ENCODE measurements at regions not wholly inside any gene's neighbourhood (a gene's known extent, or its start where the extent isn't known, plus 50 kb on each side); places are given as distances from the start of the nearest gene placed in this dataset.

DNA sequence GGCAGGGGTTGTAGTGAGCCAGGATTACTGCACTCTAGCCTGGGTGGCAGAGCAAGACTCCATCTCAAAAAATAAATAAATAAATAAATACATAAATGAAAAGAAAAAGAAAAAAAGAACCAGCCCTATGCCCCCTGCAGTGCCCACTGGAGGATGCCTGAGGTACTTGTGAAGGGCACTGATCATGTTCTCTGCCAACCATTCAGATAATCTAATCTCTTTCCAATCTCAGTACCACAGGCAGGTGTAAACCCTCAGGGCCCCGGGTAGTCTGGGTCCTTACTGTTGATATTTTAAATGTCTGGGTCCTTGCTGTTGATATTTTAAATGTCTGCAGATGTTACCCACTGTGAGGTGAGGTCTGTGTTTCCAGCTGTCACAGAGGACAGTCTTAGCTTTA is 321.8 kb upstream of the ADCY2 start:
- H3K4me3 ChIP-seq (ENCODE audit: low read depth, low read length): no peak overlapping the region

DNA sequence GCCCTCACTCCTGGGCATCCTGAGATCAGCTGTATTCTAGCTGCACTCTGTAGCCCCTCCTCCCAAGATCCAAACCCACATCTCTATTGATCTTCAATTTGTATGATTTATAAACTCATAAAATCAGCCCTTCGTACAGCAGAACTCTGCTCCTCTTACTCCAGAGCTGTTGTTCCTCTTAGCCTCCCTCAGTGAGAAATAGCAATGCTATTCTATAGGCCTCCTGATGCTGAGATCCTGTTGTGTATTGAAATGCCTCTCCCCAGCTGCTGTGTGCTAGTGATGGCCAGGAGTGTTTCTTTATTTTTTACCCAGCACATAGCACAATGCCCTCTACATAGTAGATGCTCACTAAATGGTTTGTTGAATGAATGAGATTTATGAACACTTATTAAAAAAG is 320.5 kb upstream of the ADCY2 start:
- CTCF ChIA-PET: no interaction called here
- TF ChIP-seq, protein P1, sequence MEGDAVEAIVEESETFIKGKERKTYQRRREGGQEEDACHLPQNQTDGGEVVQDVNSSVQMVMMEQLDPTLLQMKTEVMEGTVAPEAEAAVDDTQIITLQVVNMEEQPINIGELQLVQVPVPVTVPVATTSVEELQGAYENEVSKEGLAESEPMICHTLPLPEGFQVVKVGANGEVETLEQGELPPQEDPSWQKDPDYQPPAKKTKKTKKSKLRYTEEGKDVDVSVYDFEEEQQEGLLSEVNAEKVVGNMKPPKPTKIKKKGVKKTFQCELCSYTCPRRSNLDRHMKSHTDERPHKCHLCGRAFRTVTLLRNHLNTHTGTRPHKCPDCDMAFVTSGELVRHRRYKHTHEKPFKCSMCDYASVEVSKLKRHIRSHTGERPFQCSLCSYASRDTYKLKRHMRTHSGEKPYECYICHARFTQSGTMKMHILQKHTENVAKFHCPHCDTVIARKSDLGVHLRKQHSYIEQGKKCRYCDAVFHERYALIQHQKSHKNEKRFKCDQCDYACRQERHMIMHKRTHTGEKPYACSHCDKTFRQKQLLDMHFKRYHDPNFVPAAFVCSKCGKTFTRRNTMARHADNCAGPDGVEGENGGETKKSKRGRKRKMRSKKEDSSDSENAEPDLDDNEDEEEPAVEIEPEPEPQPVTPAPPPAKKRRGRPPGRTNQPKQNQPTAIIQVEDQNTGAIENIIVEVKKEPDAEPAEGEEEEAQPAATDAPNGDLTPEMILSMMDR (IDR thresholded peaks at IDR 0.05; ENCODE audit: low read depth, low read length): no peak

More for the DNA sequence above, 321.8 kb upstream of the ADCY2 start:
- H3K27me3 ChIP-seq (ENCODE audit: control insufficient read depth, insufficient read depth, low read length): no peaks in the 10 kb centered on the region
- ChIA-PET CTCF (no interaction called here), POLR2A (no interaction called here)
- TF ChIP-seq, protein P1 (IDR thresholded peaks at IDR 0.05; ENCODE audit: low read depth, low read length): no peak
- peaks cover 44% of the 10 kb centered on the region for H3K9me3 ChIP-seq (ENCODE audit: control insufficient read depth, insufficient read depth, low read length)
- no peak for DNase-seq (ENCODE audit: low read depth, low spot score)
- no peak overlapping the region for H3K27ac ChIP-seq (ENCODE audit: low read depth, low read length)

DNA sequence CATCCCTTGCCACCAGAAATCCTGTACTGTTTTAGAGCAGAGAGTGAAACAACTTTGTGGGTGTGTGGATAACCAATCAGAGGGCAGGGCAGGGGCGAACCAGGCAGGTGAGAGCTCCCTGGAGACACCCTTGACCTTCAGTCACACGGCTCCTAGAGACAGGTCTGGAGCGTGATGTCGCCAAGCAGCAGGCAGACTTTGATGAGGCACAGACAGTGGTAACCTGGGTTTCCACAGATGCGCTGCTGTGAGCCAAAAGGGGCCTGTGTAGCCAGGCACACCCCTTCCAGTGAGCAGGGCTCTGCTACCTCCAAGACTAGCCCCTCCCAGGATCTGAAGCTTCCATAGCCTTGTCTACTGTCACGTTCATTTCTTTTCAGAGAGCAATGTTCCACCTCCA is 317.8 kb upstream of the ADCY2 start:
- POLR2A ChIA-PET: no interaction called here
- no peaks in the 10 kb centered on the region for H3K27me3 ChIP-seq (ENCODE audit: control insufficient read depth, insufficient read depth, low read length)

More for the DNA sequence above, 320.5 kb upstream of the ADCY2 start:
- no peak for DNase-seq (ENCODE audit: low read depth, low spot score)
- Histone ChIP-seq H3K27me3 (ENCODE audit: control insufficient read depth, insufficient read depth, low read length) (no peaks in the 10 kb centered on the region), H3K27ac (ENCODE audit: low read depth, low read length) (no peak overlapping the region), H3K9me3 (ENCODE audit: control insufficient read depth, insufficient read depth, low read length) (peaks cover 40% of the 10 kb centered on the region), H3K4me3 (ENCODE audit: low read depth, low read length) (no peak overlapping the region)
- POLR2A ChIA-PET: no interaction called here

DNA sequence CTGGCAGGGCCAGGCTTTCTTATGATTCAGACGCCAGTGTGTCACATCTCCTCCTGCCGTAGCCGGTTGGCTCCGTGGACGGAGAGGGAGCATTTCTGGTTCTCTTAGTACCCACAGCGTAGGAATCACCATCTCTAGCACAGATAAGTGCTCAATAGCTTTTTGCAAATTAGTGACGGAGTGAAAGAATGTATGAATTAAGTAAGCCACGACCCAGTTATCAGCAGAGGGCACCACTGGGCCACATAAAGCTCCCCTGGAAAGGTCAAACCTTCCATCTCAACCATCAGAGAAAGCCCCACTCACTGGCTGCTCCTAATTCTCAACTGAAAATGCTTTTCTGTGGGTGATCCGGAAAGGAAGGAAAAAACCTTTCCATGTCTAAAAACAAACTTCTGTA is 317.0 kb upstream of the ADCY2 start:
- ChIA-PET POLR2A (no interaction called here), CTCF (no interaction called here)
- H3K9me3 ChIP-seq (ENCODE audit: control insufficient read depth, insufficient read depth, low read length): peaks cover 28% of the 10 kb centered on the region
- TF ChIP-seq, protein P1 (IDR thresholded peaks at IDR 0.05; ENCODE audit: low read depth, low read length): no peak
- H3K27me3 ChIP-seq (ENCODE audit: control insufficient read depth, insufficient read depth, low read length): no peaks in the 10 kb centered on the region
- H3K4me3 ChIP-seq (ENCODE audit: low read depth, low read length): no peak overlapping the region
- no peak for DNase-seq (ENCODE audit: low read depth, low spot score)
- no peak overlapping the region for H3K27ac ChIP-seq (ENCODE audit: low read depth, low read length)

More for the DNA sequence above, 317.8 kb upstream of the ADCY2 start:
- TF ChIP-seq, protein P1 (IDR thresholded peaks at IDR 0.05; ENCODE audit: low read depth, low read length): no peak
- Histone ChIP-seq H3K4me3 (ENCODE audit: low read depth, low read length) (no peak overlapping the region), H3K27ac (ENCODE audit: low read depth, low read length) (no peak overlapping the region), H3K9me3 (ENCODE audit: control insufficient read depth, insufficient read depth, low read length) (peaks cover 33% of the 10 kb centered on the region)
- CTCF ChIA-PET: no interaction called here
- no peak for DNase-seq (ENCODE audit: low read depth, low spot score)

DNA sequence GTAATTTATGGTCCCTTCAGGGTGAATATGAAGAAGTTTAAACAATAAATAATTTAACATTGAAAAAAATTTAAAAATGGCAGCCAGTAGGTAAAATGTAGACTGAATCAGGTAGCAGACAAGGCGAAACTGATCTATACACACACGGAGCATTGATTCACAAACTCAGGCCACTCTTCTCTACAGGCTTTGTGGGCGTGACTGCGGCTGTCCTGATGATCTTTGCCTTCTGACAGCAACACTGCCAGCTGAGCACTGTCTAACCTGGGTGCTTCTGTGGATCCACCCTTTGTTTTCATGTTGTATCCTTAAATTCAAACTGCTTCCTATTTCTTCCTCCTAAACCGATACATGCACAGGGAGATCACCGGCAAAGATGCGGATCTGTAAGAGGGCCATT is 315.4 kb upstream of the ADCY2 start:
- H3K9me3 ChIP-seq (ENCODE audit: control insufficient read depth, insufficient read depth, low read length): peaks cover 28% of the 10 kb centered on the region
- H3K4me3 ChIP-seq (ENCODE audit: low read depth, low read length): no peak overlapping the region
- DNase-seq (ENCODE audit: low read depth, low spot score): no peak
- H3K27me3 ChIP-seq (ENCODE audit: control insufficient read depth, insufficient read depth, low read length): no peaks in the 10 kb centered on the region
- H3K27ac ChIP-seq (ENCODE audit: low read depth, low read length): no peak overlapping the region
- TF ChIP-seq, protein P1 (IDR thresholded peaks at IDR 0.05; ENCODE audit: low read depth, low read length): no peak
- POLR2A ChIA-PET: no interaction called here
- CTCF ChIA-PET: no interaction called here

Measured in AG04450 (cell line).